Neural cell (in vitro differentiated cells): ENCODE measurements at regions not wholly inside any gene's neighbourhood (a gene's known extent, or its start where the extent isn't known, plus 50 kb on each side); places are given as distances from the start of the nearest gene placed in this dataset.

Source experiments
- CTCF ChIP-seq: fragments of 450-650 bp; IDR thresholded peaks from 2 replicates; pipeline ENCODE4 v1.5.1; 2014; ENCODE audit warnings: antibody characterized with exemption, mild to moderate bottlenecking, moderate library complexity; ENCODE audit not compliant: poor library complexity, severe bottlenecking
- EP300 ChIP-seq: fragments of 450-650 bp; conservative IDR thresholded peaks from 2 replicates; pipeline ENCODE4 v1.6.1; 2014; ENCODE audit warnings: antibody characterized with exemption, mild to moderate bottlenecking, moderate library complexity; ENCODE audit not compliant: poor library complexity, severe bottlenecking
- EZH2 ChIP-seq: fragments of 200-600, 300-800 bp; shearing (Covaris generic), sonication (generic); IDR thresholded peaks from 2 replicates; pipeline ENCODE4 v1.6.1; 2014; ENCODE audit warnings: antibody characterized with exemption, low read length, borderline replicate concordance, mild to moderate bottlenecking; ENCODE audit not compliant: insufficient read depth, poor library complexity, severe bottlenecking
- MXI1 ChIP-seq: fragments of 450-650 bp; conservative IDR thresholded peaks from 2 replicates; pipeline ENCODE4 v1.6.1; 2014; ENCODE audit warnings: antibody characterized with exemption, mild to moderate bottlenecking; ENCODE audit not compliant: poor library complexity, severe bottlenecking
- POLR2AphosphoS5 ChIP-seq: IDR thresholded peaks from 2 replicates; pipeline ENCODE4 v1.6.1; 2012
- RAD21 ChIP-seq: fragments of 450-650 bp; conservative IDR thresholded peaks from 2 replicates; pipeline ENCODE4 v1.6.1; 2014; ENCODE audit warnings: antibody characterized with exemption, mild to moderate bottlenecking, moderate library complexity

DNA sequence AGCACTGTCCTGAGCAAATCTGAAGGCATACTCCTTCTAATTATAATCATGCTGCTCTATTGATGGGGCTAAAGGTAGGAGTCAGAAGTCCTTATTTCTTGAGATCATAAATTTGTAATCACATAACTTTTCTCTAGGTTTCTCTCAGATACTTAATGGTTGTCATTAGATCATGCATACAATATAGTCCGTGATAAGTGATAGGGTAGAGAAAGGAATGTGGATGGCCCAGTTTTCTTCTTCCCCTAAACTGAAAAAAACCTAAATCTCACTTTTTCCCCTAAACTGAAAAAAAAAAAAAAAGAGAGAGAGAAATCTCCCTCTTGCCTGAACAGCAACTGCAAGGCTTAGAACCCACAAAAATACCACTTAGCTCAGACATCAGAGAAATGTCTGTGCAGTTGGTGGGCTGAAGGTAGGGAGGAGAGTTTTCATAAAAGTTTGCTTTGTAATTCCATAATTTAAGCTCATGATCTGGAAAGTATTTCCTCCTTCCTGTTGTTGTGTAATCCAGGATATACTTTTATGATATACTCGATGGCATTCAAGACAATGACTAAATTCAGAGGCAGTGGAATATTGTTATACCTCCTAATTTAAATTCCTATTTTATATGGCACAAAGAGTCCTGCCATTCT, 79.3 kb upstream of the ITPRID2 start:
- TF ChIP-seq CTCF (no peak), EZH2 (no peak), RAD21 (no peak), EP300 (no peak), POLR2AphosphoS5 (no peak), MXI1 (no peak)
